H9 (cell line): ENCODE measurements at regions not wholly inside any gene's neighbourhood (a gene's known extent, or its start where the extent isn't known, plus 50 kb on each side); places are given as distances from the start of the nearest gene placed in this dataset.

Source experiments
- DNase-seq: peaks from one replicate; pipeline ENCODE4 v3.0.0-alpha.2; 2017
- H2AFZ ChIP-seq: one replicate; pipeline ENCODE4 v1.6.1; 2013; ENCODE audit warnings: mild to moderate bottlenecking, low read length, control low read depth, moderate library complexity
- H2AK5ac ChIP-seq: 2 replicates; pipeline ENCODE4 v1.6.1; 2013; ENCODE audit warnings: low read length, control low read depth, mixed read lengths; ENCODE audit not compliant: insufficient read length
- H2BK120ac ChIP-seq: one replicate; pipeline ENCODE4 v1.6.1; 2013; ENCODE audit warnings: low read depth, mild to moderate bottlenecking, low read length, control low read depth, inconsistent platforms; ENCODE audit not compliant: poor library complexity, severe bottlenecking
- H2BK12ac ChIP-seq: 2 replicates; pipeline ENCODE4 v1.6.1; 2013; ENCODE audit warnings: low read length, control low read depth, mixed read lengths, low read depth; ENCODE audit not compliant: insufficient read length
- H2BK15ac ChIP-seq: 2 replicates; pipeline ENCODE4 v1.6.1; 2013; ENCODE audit warnings: low read depth, low read length, control low read depth
- H2BK20ac ChIP-seq: one replicate; pipeline ENCODE4 v1.6.1; 2013; ENCODE audit warnings: low read depth, mild to moderate bottlenecking, low read length, control low read depth, inconsistent platforms; ENCODE audit not compliant: poor library complexity, severe bottlenecking
- H2BK5ac ChIP-seq: 2 replicates; pipeline ENCODE4 v1.6.1; 2013; ENCODE audit warnings: low read length, control low read depth, mixed read lengths; ENCODE audit not compliant: insufficient read length
- H3K14ac ChIP-seq: 2 replicates; pipeline ENCODE4 v1.6.1; 2013; ENCODE audit warnings: low read length, control low read depth; ENCODE audit not compliant: insufficient read depth
- H3K18ac ChIP-seq: 2 replicates; pipeline ENCODE4 v1.6.1; 2013; ENCODE audit warnings: low read depth, mild to moderate bottlenecking, mixed read lengths, low read length, control low read depth; ENCODE audit not compliant: insufficient read length
- H3K23ac ChIP-seq: 2 replicates; pipeline ENCODE4 v1.6.1; 2013; ENCODE audit warnings: low read length, control low read depth, mixed read lengths, low read depth; ENCODE audit not compliant: insufficient read length
- H3K23me2 ChIP-seq: 2 replicates; pipeline ENCODE4 v1.6.1; 2013; ENCODE audit warnings: low read depth, mild to moderate bottlenecking, mixed read lengths, low read length, control low read depth; ENCODE audit not compliant: insufficient read length, poor library complexity, severe bottlenecking
- H3K27ac ChIP-seq: 2 replicates; pipeline ENCODE4 v1.5.1; 2013; ENCODE audit warnings: low read length, control low read depth, mixed read lengths, low read depth; ENCODE audit not compliant: insufficient read length
- H3K27me3 ChIP-seq: 2 replicates; pipeline ENCODE4 v1.6.1; 2013; ENCODE audit warnings: low read length, control low read depth, inconsistent platforms; ENCODE audit not compliant: insufficient read depth
- H3K4ac ChIP-seq: 2 replicates; pipeline ENCODE4 v1.6.1; 2013; ENCODE audit warnings: low read depth, mild to moderate bottlenecking, control low read depth, inconsistent platforms, low read length, moderate library complexity
- H3K4me1 ChIP-seq: 2 replicates; pipeline ENCODE4 v1.6.1; 2013; ENCODE audit warnings: low read length, control low read depth, inconsistent platforms; ENCODE audit not compliant: insufficient read depth
- H3K4me2 ChIP-seq: 2 replicates; pipeline ENCODE4 v1.6.1; 2013; ENCODE audit warnings: low read length, control low read depth, mixed read lengths; ENCODE audit not compliant: insufficient read length, insufficient read depth
- H3K56ac ChIP-seq: 2 replicates; pipeline ENCODE4 v1.6.1; 2013; ENCODE audit warnings: low read depth, mild to moderate bottlenecking, mixed read lengths, low read length, control low read depth; ENCODE audit not compliant: insufficient read length
- H3K79me1 ChIP-seq: 2 replicates; pipeline ENCODE4 v1.6.1; 2013; ENCODE audit warnings: low read depth, mild to moderate bottlenecking, moderate library complexity, low read length, control low read depth, inconsistent platforms; ENCODE audit not compliant: insufficient read depth, poor library complexity, severe bottlenecking
- H3K79me2 ChIP-seq: 2 replicates; pipeline ENCODE4 v1.6.1; 2013; ENCODE audit warnings: low read length, control low read depth, inconsistent platforms; ENCODE audit not compliant: insufficient read depth
- H3K9ac ChIP-seq: 2 replicates; pipeline ENCODE4 v1.6.1; 2013; ENCODE audit warnings: low read length, control low read depth, mixed read lengths; ENCODE audit not compliant: insufficient read length; ENCODE audit errors: extremely low read depth
- H3K9me3 ChIP-seq: one replicate; pipeline ENCODE4 v1.6.1; 2013; ENCODE audit warnings: low read depth, low read length, inconsistent platforms; ENCODE audit not compliant: control insufficient read depth
- H3T11ph ChIP-seq: one replicate; pipeline ENCODE4 v1.6.1; 2013; ENCODE audit warnings: mild to moderate bottlenecking, low read length, control low read depth, inconsistent platforms
- H4K20me1 ChIP-seq: one replicate; pipeline ENCODE4 v1.6.1; 2013; ENCODE audit not compliant: control insufficient read depth, insufficient read length, insufficient read depth
- H4K5ac ChIP-seq: 2 replicates; pipeline ENCODE4 v1.6.1; 2013; ENCODE audit warnings: low read depth, mild to moderate bottlenecking, mixed read lengths, low read length, control low read depth; ENCODE audit not compliant: insufficient read length
- H4K8ac ChIP-seq: replicated peaks from 2 replicates; pipeline ENCODE4 v1.6.1; 2013; ENCODE audit warnings: low read length, control low read depth, mixed read lengths, low read depth; ENCODE audit not compliant: insufficient read length
- H4K91ac ChIP-seq: 2 replicates; pipeline ENCODE4 v1.6.1; 2013; ENCODE audit warnings: low read depth, mild to moderate bottlenecking, moderate library complexity, mixed read lengths, low read length, control low read depth; ENCODE audit not compliant: insufficient read length
- H3K27ac Mint-ChIP-seq, 3 experiments: 2 replicates in 2 of 3; 3 replicates in 1 of 3; pipeline ENCODE4 v1.8.0; 2020 to 2021; ENCODE audit warnings: mixed read lengths in 3 of 3, mild to moderate bottlenecking in 1 of 3, moderate library complexity in 1 of 3
- H3K27me3 Mint-ChIP-seq: 2 replicates; pipeline ENCODE4 v1.8.0; 2021; ENCODE audit warnings: low read depth, mild to moderate bottlenecking, moderate library complexity, mixed read lengths
- H3K36me3 Mint-ChIP-seq, 3 experiments: 2 replicates in 2 of 3; 3 replicates in 1 of 3; pipeline ENCODE4 v1.8.0; 2020 to 2021; ENCODE audit warnings: low read depth in 3 of 3, mixed read lengths in 3 of 3; ENCODE audit not compliant: insufficient read depth in 1 of 3
- H3K4me1 Mint-ChIP-seq, 2 experiments: 2 replicates each; pipeline ENCODE4 v1.8.0; 2020; ENCODE audit warnings: mixed read lengths in 2 of 2
- H3K4me3 Mint-ChIP-seq, 2 experiments: 2 replicates in 1 of 2; 3 replicates in 1 of 2; pipeline ENCODE4 v1.8.0; 2020 to 2021; ENCODE audit warnings: mild to moderate bottlenecking in 2 of 2, mixed read lengths in 2 of 2, moderate library complexity in 1 of 2
- H3K9me3 Mint-ChIP-seq, 2 experiments: 2 replicates in 1 of 2; 3 replicates in 1 of 2; pipeline ENCODE4 v1.8.0; 2020; ENCODE audit warnings: mild to moderate bottlenecking in 2 of 2, mixed read lengths in 2 of 2, moderate library complexity in 1 of 2
- WGBS: extraction: QIAGEN DNeasy Blood & Tissue Kit; methylation state at CpG from one replicate; pipeline ENCODE4 v1.1.7; 2013; ENCODE audit warnings: missing lambda C conversion rate, low lambda C conversion rate, mixed read lengths; ENCODE audit not compliant: insufficient read length; ENCODE audit errors: extremely low coverage; 5-methylcytosine and 5-hydroxymethylcytosine counted together
- TF ChIP-seq, protein P1 (sequence below): fragments of 200-600 bp; sonication (generic); conservative IDR thresholded peaks from 3 replicates; pipeline ENCODE4 v1.8.0; 2021; ENCODE audit warnings: antibody characterized with exemption, mild to moderate bottlenecking

GRCh38 chr1:215001419-215002021, 81.0 kb upstream of the KCNK2 start:
- Histone ChIP-seq H3K27ac (no peak overlapping the region), H2AK5ac (no peak overlapping the region), H3T11ph (no peak overlapping the region), H3K4ac (no peak overlapping the region), H2BK20ac (no peak overlapping the region), H4K8ac (no peak overlapping the region), H2BK12ac (no peak overlapping the region), H2BK5ac (no peak overlapping the region), H3K9ac (no peak overlapping the region), H3K4me1 (no peaks in the 10 kb centered on the region), H3K56ac (no peak overlapping the region), H3K27me3 (no peaks in the 10 kb centered on the region), H3K14ac (no peak overlapping the region), H2BK120ac (no peak overlapping the region), H3K79me2 (no peaks in the 10 kb centered on the region), H2AFZ (no peak overlapping the region), H3K4me2 (no peak overlapping the region), H3K23me2 (no peaks in the 10 kb centered on the region), H3K9me3 (no peaks in the 10 kb centered on the region), H3K23ac (no peak overlapping the region), H3K18ac (no peak overlapping the region), H4K5ac (no peak overlapping the region), H4K91ac (no peak overlapping the region), H4K20me1 (no peaks in the 10 kb centered on the region), H3K79me1 (no peaks in the 10 kb centered on the region), H2BK15ac (no peak overlapping the region)
- no peak overlapping the region for H3K4me3 Mint-ChIP-seq
- TF ChIP-seq, protein P1, sequence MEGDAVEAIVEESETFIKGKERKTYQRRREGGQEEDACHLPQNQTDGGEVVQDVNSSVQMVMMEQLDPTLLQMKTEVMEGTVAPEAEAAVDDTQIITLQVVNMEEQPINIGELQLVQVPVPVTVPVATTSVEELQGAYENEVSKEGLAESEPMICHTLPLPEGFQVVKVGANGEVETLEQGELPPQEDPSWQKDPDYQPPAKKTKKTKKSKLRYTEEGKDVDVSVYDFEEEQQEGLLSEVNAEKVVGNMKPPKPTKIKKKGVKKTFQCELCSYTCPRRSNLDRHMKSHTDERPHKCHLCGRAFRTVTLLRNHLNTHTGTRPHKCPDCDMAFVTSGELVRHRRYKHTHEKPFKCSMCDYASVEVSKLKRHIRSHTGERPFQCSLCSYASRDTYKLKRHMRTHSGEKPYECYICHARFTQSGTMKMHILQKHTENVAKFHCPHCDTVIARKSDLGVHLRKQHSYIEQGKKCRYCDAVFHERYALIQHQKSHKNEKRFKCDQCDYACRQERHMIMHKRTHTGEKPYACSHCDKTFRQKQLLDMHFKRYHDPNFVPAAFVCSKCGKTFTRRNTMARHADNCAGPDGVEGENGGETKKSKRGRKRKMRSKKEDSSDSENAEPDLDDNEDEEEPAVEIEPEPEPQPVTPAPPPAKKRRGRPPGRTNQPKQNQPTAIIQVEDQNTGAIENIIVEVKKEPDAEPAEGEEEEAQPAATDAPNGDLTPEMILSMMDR = no peak
- no peaks in the 10 kb centered on the region for H3K9me3 Mint-ChIP-seq
- H3K27me3 Mint-ChIP-seq = no peaks in the 10 kb centered on the region
- H3K4me1 Mint-ChIP-seq = no peaks in the 10 kb centered on the region; a peak in 1 of 4 replicates
- H3K36me3 Mint-ChIP-seq = no peaks in the 10 kb centered on the region
- H3K27ac Mint-ChIP-seq = no peak overlapping the region
- WGBS = no CpG with 5 or more reads among the region's 4 CpGs
- DNase-seq = no peak
